PC-9 (cell line): ENCODE measurements at regions not wholly inside any gene's neighbourhood (a gene's known extent, or its start where the extent isn't known, plus 50 kb on each side); places are given as distances from the start of the nearest gene placed in this dataset.

ENCODE experiments used
- BruUV-seq: library from RNA; stranded (reverse); fragments of 400-500 nt; replicated peaks from 2 replicates; lab custom pipeline; 2021; lab: Mats Ljungman, UMichigan
- CTCF ChIA-PET: fragments of 300-600 bp; sonication (Branson Sonifier 250); formaldehyde crosslinking; loops from one replicate; lab custom pipeline; 2022; ENCODE audit warnings: antibody characterized with exemption; lab: Charles Lee
- POLR2A ChIA-PET: fragments of 300-600 bp; sonication (Branson Sonifier 250); formaldehyde crosslinking; loops from one replicate; lab custom pipeline; 2022; ENCODE audit warnings: antibody characterized with exemption; ENCODE audit not compliant: unreplicated experiment; lab: Charles Lee
- DNase-seq, 2 experiments: peaks; one replicate each; pipeline versions ENCODE4 v3.0.0 to v3.0.0-alpha.2; 2015 to 2022; ENCODE audit warnings: mixed read lengths in 1 of 2
- H2AFZ ChIP-seq: fragments of 200-600 bp; sonication (generic); 2 replicates; pipeline ENCODE4 v1.8.1; 2017; ENCODE audit warnings: antibody characterized with exemption
- H3F3A ChIP-seq: fragments of 200-600 bp; sonication (generic); 2 replicates; pipeline ENCODE4 v1.8.1; 2017; ENCODE audit warnings: antibody characterized with exemption, mild to moderate bottlenecking, low read depth; ENCODE audit not compliant: insufficient read depth
- H3K27ac ChIP-seq: fragments of 200-600 bp; sonication (generic); 2 replicates; pipeline ENCODE4 v1.6.1; 2016; ENCODE audit warnings: mixed run types
- H3K27me3 ChIP-seq: fragments of 200-600 bp; sonication (generic); 2 replicates; pipeline ENCODE4 v1.6.1; 2016; ENCODE audit warnings: low read depth, mixed run types; ENCODE audit not compliant: insufficient read depth
- H3K36me3 ChIP-seq: fragments of 200-600 bp; sonication (generic); 2 replicates; pipeline ENCODE4 v1.6.1; 2016; ENCODE audit warnings: low read depth, mixed run types
- H3K4me1 ChIP-seq: fragments of 200-600 bp; sonication (generic); replicated peaks from 2 replicates; pipeline ENCODE4 v1.6.1; 2016; ENCODE audit warnings: mixed run types; ENCODE audit not compliant: insufficient read depth
- H3K4me2 ChIP-seq: fragments of 200-600 bp; sonication (generic); 2 replicates; pipeline ENCODE4 v1.6.1; 2017; ENCODE audit warnings: mixed run types
- H3K4me3 ChIP-seq: fragments of 200-600 bp; sonication (generic); 2 replicates; pipeline ENCODE4 v1.6.1; 2016; ENCODE audit warnings: mixed run types
- H3K79me2 ChIP-seq: fragments of 200-600 bp; sonication (generic); 2 replicates; pipeline ENCODE4 v1.6.1; 2017; ENCODE audit warnings: low read depth, mixed run types
- H3K9me2 ChIP-seq: fragments of 200-600 bp; sonication (generic); 2 replicates; pipeline ENCODE4 v1.8.1; 2017; ENCODE audit warnings: mild to moderate bottlenecking; ENCODE audit not compliant: insufficient read depth
- H3K9me3 ChIP-seq: fragments of 200-600 bp; sonication (generic); 2 replicates; pipeline ENCODE4 v1.8.1; 2016; ENCODE audit warnings: low read depth; ENCODE audit not compliant: insufficient read depth
- H4K20me1 ChIP-seq: fragments of 200-600 bp; sonication (generic); 2 replicates; pipeline ENCODE4 v1.8.1; 2017; ENCODE audit not compliant: insufficient read depth
- EZH2 ChIP-seq: fragments of 200-600 bp; sonication (generic); IDR thresholded peaks from 2 replicates; pipeline ENCODE4 v1.8.0; 2017; ENCODE audit warnings: antibody characterized with exemption, low read depth
- intact Hi-C: fragments of 100-400 bp; cut with micrococcal nuclease; formaldehyde crosslinking; loops from one replicate; pipeline ENCODE4 v1.10.0; 2022; ENCODE audit not compliant: unreplicated experiment
- TF ChIP-seq, protein P1 (sequence below): fragments of 200-600 bp; sonication (generic); conservative IDR thresholded peaks from 2 replicates; pipeline ENCODE4 v1.6.1; 2017; ENCODE audit warnings: mixed run types, antibody characterized with exemption, mild to moderate bottlenecking, moderate library complexity

- no peak overlapping the region for H2AFZ ChIP-seq
- intact Hi-C loops: loop anchor here (10.0 kb wide), 1 partner anchor 267 kb away; no protein-coding TSS in a partner anchor
- H3K79me2 ChIP-seq: no peaks in the 10 kb centered on the region; the same call in 1 of the 2 replicates
- peaks cover 43% of the 10 kb centered on the region for H3F3A ChIP-seq
- H3K9me3 ChIP-seq: no peaks in the 10 kb centered on the region
- ChIA-PET POLR2A (no interaction called here), CTCF (interaction anchor here (0.6 kb wide), 1 partner anchor 339 kb away, joined by 11 read pairs; no protein-coding TSS in a partner anchor)
- H3K27ac ChIP-seq: peak overlapping the region; percentile 92
- TF ChIP-seq, protein P1, sequence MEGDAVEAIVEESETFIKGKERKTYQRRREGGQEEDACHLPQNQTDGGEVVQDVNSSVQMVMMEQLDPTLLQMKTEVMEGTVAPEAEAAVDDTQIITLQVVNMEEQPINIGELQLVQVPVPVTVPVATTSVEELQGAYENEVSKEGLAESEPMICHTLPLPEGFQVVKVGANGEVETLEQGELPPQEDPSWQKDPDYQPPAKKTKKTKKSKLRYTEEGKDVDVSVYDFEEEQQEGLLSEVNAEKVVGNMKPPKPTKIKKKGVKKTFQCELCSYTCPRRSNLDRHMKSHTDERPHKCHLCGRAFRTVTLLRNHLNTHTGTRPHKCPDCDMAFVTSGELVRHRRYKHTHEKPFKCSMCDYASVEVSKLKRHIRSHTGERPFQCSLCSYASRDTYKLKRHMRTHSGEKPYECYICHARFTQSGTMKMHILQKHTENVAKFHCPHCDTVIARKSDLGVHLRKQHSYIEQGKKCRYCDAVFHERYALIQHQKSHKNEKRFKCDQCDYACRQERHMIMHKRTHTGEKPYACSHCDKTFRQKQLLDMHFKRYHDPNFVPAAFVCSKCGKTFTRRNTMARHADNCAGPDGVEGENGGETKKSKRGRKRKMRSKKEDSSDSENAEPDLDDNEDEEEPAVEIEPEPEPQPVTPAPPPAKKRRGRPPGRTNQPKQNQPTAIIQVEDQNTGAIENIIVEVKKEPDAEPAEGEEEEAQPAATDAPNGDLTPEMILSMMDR: no peak
- no peak for TF ChIP-seq EZH2
- H3K36me3 ChIP-seq: no peaks in the 10 kb centered on the region
- 0 out of 2 replicates have a peak overlapping the region, but pooled peaks have one; percentile 13 for H3K4me2 ChIP-seq
- BruUV-seq: no TSS peak
- no peaks in the 10 kb centered on the region for H3K9me2 ChIP-seq
- no peak overlapping the region for H3K4me3 ChIP-seq
- H4K20me1 ChIP-seq: no peaks in the 10 kb centered on the region
- no peak for DNase-seq
- no peaks in the 10 kb centered on the region for H3K27me3 ChIP-seq
- H3K4me1 ChIP-seq: peaks cover 71% of the 10 kb centered on the region
These were observed 172.9 kb upstream of the RUNX1 start for GRCh38 chr21:35222021-35222420.

- Histone ChIP-seq H4K20me1 (no peaks in the 10 kb centered on the region), H3K9me3 (no peaks in the 10 kb centered on the region), H3F3A (peaks cover 43% of the 10 kb centered on the region), H3K4me1 (peaks cover 74% of the 10 kb centered on the region), H3K4me2 (no peak overlapping the region), H2AFZ (no peak overlapping the region), H3K9me2 (no peaks in the 10 kb centered on the region), H3K27me3 (no peaks in the 10 kb centered on the region), H3K79me2 (no peaks in the 10 kb centered on the region; the same call in 1 of the 2 replicates), H3K4me3 (no peak overlapping the region), H3K36me3 (no peaks in the 10 kb centered on the region), H3K27ac (no peak overlapping the region)
- no peak for TF ChIP-seq EZH2
- TF ChIP-seq, protein P1: no peak
- intact Hi-C loops: loop anchor here (10.0 kb wide), 1 partner anchor 266 kb away; no protein-coding TSS in a partner anchor
- ChIA-PET CTCF (no interaction called here), POLR2A (no interaction called here)
- no TSS peak for BruUV-seq
- DNase-seq: no peak
These were observed 171.2 kb upstream of the RUNX1 start for GRCh38 chr21:35220301-35220700.

GRCh38 chr21:35219719-35220118, 170.6 kb upstream of the RUNX1 start:
- H3K4me3 ChIP-seq: no peak overlapping the region
- H3K4me2 ChIP-seq: no peak overlapping the region
- no peaks in the 10 kb centered on the region for H3K27me3 ChIP-seq
- H3K36me3 ChIP-seq: no peaks in the 10 kb centered on the region
- no peaks in the 10 kb centered on the region for H3K9me2 ChIP-seq
- no peak overlapping the region for H2AFZ ChIP-seq
- no peak for DNase-seq
- H3K27ac ChIP-seq: peak overlapping the region; percentile 100
- H3K79me2 ChIP-seq: no peaks in the 10 kb centered on the region
- BruUV-seq: no TSS peak
- peaks cover 38% of the 10 kb centered on the region for H3F3A ChIP-seq
- H4K20me1 ChIP-seq: no peaks in the 10 kb centered on the region
- TF ChIP-seq, protein P1: no peak
- TF ChIP-seq EZH2: no peak
- ChIA-PET CTCF (interaction anchor here (0.5 kb wide), 1 partner anchor 217 kb away, joined by 3 read pairs; no protein-coding TSS in a partner anchor), POLR2A (no interaction called here)
- no peaks in the 10 kb centered on the region for H3K9me3 ChIP-seq
- H3K4me1 ChIP-seq: peaks cover 73% of the 10 kb centered on the region
- intact Hi-C loops: loop anchor here (10.0 kb wide), 1 partner anchor 265 kb away; no protein-coding TSS in a partner anchor
